GM12874 (cell line): ENCODE measurements at regions not wholly inside any gene's neighbourhood (a gene's known extent, or its start where the extent isn't known, plus 50 kb on each side); places are given as distances from the start of the nearest gene placed in this dataset.

Experiments used
- CTCF ChIP-seq: IDR thresholded peaks from 2 replicates; pipeline ENCODE4 v1.5.1; 2011; ENCODE audit warnings: low read depth, mild to moderate bottlenecking, control low read depth, low read length, moderate library complexity; ENCODE audit not compliant: insufficient read depth

- TF ChIP-seq CTCF: no peak
Measured at GRCh38 chr17:77454242-77455095, 313.7 kb downstream of the SEC14L1 start.

- no peak for TF ChIP-seq CTCF
Measured at GRCh38 chr17:77455111-77455890, 314.5 kb downstream of the SEC14L1 start.

- TF ChIP-seq CTCF: no peak
Measured at GRCh38 chr17:77455891-77456260, 315.1 kb downstream of the SEC14L1 start.

GRCh38 chr17:77456271-77456950, 315.6 kb downstream of the SEC14L1 start:
- no peak for TF ChIP-seq CTCF

- TF ChIP-seq CTCF: no peak
Measured at GRCh38 chr17:77456951-77457548, 316.3 kb downstream of the SEC14L1 start.

GRCh38 chr17:77457572-77458201, 316.9 kb downstream of the SEC14L1 start:
- TF ChIP-seq CTCF: no peak
